B cell (primary cell): ENCODE measurements at regions not wholly inside any gene's neighbourhood (a gene's known extent, or its start where the extent isn't known, plus 50 kb on each side); places are given as distances from the start of the nearest gene placed in this dataset.

Experiments used
- ATAC-seq: fragments of 200-7000 bp; cut with Tn5 transposase; one replicate; pipeline ENCODE4 v1.10.0; 2021; ENCODE audit warnings: low read depth, mild to moderate bottlenecking, moderate number of reproducible peaks, moderate library complexity
- CTCF ChIA-PET: fragments of 350-600 bp; sonication (Branson Sonifier 250); formaldehyde crosslinking; loops from one replicate; lab custom pipeline; 2021; ENCODE audit warnings: antibody characterized with exemption, inconsistent platforms; lab: Charles Lee
- POLR2A ChIA-PET: fragments of 350-600 bp; sonication (Branson Sonifier 250); formaldehyde crosslinking; loops from one replicate; lab custom pipeline; 2021; ENCODE audit warnings: antibody characterized with exemption; lab: Charles Lee
- DNase-seq: peaks from one replicate; pipeline ENCODE4 v3.0.0; 2013
- H2AFZ ChIP-seq: 2 replicates; pipeline ENCODE4 v1.6.1; 2012; ENCODE audit warnings: mild to moderate bottlenecking, low read depth, low read length; ENCODE audit not compliant: insufficient read depth, poor library complexity, severe bottlenecking
- H3K27ac ChIP-seq, 2 donors: 1 replicate in 1 of 2; 2 replicates in 1 of 2; pipeline ENCODE4 v1.5.1; 2012 to 2013; ENCODE audit warnings: low read length in 2 of 2, mild to moderate bottlenecking in 2 of 2, moderate library complexity in 1 of 2
- H3K27me3 ChIP-seq, 4 experiments: fragments of 200-600 bp in 1 of 4; sonication (generic) in 1 of 4; replicated peaks in 1 of 4; 1 replicate in 2 of 4; 2 replicates in 2 of 4; pipeline versions ENCODE4 v1.6.1 to v1.7.0; 2013 to 2016; ENCODE audit warnings: low read length in 3 of 4, mild to moderate bottlenecking in 2 of 4, mixed read lengths in 1 of 4, moderate library complexity in 1 of 4; ENCODE audit not compliant: insufficient read depth in 4 of 4, control insufficient read depth in 3 of 4; ENCODE audit errors: control extremely low read depth in 1 of 4
- H3K36me3 ChIP-seq, 2 experiments: replicated peaks in 1 of 2; 1 replicate in 1 of 2; 2 replicates in 1 of 2; pipeline versions ENCODE4 v1.6.1 to v1.7.1; 2013; ENCODE audit warnings: low read length in 1 of 2; ENCODE audit not compliant: insufficient read depth in 2 of 2, control insufficient read depth in 1 of 2; ENCODE audit errors: control extremely low read depth in 1 of 2, extremely low read depth in 1 of 2
- H3K4me1 ChIP-seq, 2 donors: fragments of 200-600 bp in 1 of 2; sonication (generic) in 1 of 2; 1 replicate in 1 of 2; 2 replicates in 1 of 2; pipeline versions ENCODE4 v1.5.1 to v1.6.1; 2013 to 2017; ENCODE audit warnings: low read length in 2 of 2; ENCODE audit not compliant: control insufficient read depth in 2 of 2, insufficient read depth in 2 of 2
- H3K4me2 ChIP-seq: replicated peaks from 2 replicates; pipeline ENCODE3; 2012; ENCODE audit warnings: mild to moderate bottlenecking, low read depth, low read length; ENCODE audit not compliant: poor library complexity, severe bottlenecking
- H3K4me3 ChIP-seq, 5 experiments: fragments of 200-600 bp in 1 of 5; sonication (generic) in 1 of 5; 1 replicate in 3 of 5; 2 replicates in 2 of 5; pipeline versions ENCODE4 v1.5.1 to v1.7.0; 2011 to 2016; ENCODE audit warnings: low read length in 4 of 5, mild to moderate bottlenecking in 4 of 5, low read depth in 2 of 5, control low read depth in 1 of 5, moderate library complexity in 1 of 5; ENCODE audit not compliant: insufficient read depth in 1 of 5; ENCODE audit errors: control extremely low read depth in 1 of 5, extremely low read depth in 1 of 5
- H3K79me2 ChIP-seq: fragments of 200-600 bp; sonication (generic); one replicate; pipeline ENCODE4 v1.6.0; 2016; ENCODE audit warnings: low read length; ENCODE audit not compliant: control insufficient read depth, insufficient read depth
- H3K9ac ChIP-seq: fragments of 200-600 bp; sonication (generic); 2 replicates; pipeline ENCODE4 v1.6.1; 2017; ENCODE audit warnings: mild to moderate bottlenecking, low read length, moderate library complexity
- H3K9me3 ChIP-seq, 3 donors: one replicate each; pipeline versions ENCODE4 v1.6.1 to v1.7.1; 2013; ENCODE audit warnings: low read length in 2 of 3; ENCODE audit not compliant: control insufficient read depth in 2 of 3, insufficient read depth in 1 of 3; ENCODE audit errors: control extremely low read depth in 1 of 3
- H4K20me1 ChIP-seq: 2 replicates; pipeline ENCODE4 v1.6.0; 2012; ENCODE audit warnings: mild to moderate bottlenecking, low read length; ENCODE audit not compliant: insufficient read depth, control insufficient read depth, poor library complexity, severe bottlenecking
- H3K27ac Mint-ChIP-seq: one replicate; pipeline ENCODE4 v1.8.0; 2021; ENCODE audit warnings: mixed read lengths
- H3K27me3 Mint-ChIP-seq: one replicate; pipeline ENCODE4 v1.8.0; 2021; ENCODE audit warnings: mixed read lengths
- H3K4me1 Mint-ChIP-seq: one replicate; pipeline ENCODE4 v1.8.0; 2021; ENCODE audit warnings: mixed read lengths
- H3K4me3 Mint-ChIP-seq: one replicate; pipeline ENCODE4 v1.8.0; 2021; ENCODE audit warnings: mixed read lengths
- H3K9me3 Mint-ChIP-seq: one replicate; pipeline ENCODE4 v1.8.0; 2022; ENCODE audit warnings: mixed read lengths; ENCODE audit not compliant: insufficient read depth
- EZH2 ChIP-seq: IDR thresholded peaks from 2 replicates; pipeline ENCODE4 v1.6.1; 2012; ENCODE audit warnings: borderline replicate concordance, low read depth, mild to moderate bottlenecking, moderate library complexity, low read length; ENCODE audit not compliant: insufficient read depth, poor library complexity, severe bottlenecking
- WGBS: methylation state at CpG from one replicate; pipeline ENCODE4 v1.1.5; 2013; ENCODE audit warnings: missing lambda C conversion rate; ENCODE audit not compliant: insufficient coverage; 5-methylcytosine and 5-hydroxymethylcytosine counted together
- intact Hi-C: fragments of 100-400 bp; cut with micrococcal nuclease; formaldehyde crosslinking; loops from one replicate; pipeline ENCODE4 v1.10.0; 2022
- TF ChIP-seq, protein P1 (sequence below): fragments of 200-600 bp; IDR thresholded peaks from one replicate; pipeline ENCODE4 v1.8.0; 2022; ENCODE audit warnings: antibody characterized with exemption, mild to moderate bottlenecking

- H3K27ac ChIP-seq = no peak overlapping the region
- ATAC-seq (no peak), DNase-seq (no peak)
- H3K36me3 ChIP-seq = no peaks in the 10 kb centered on the region
- no peak for TF ChIP-seq EZH2
- TF ChIP-seq, protein P1, sequence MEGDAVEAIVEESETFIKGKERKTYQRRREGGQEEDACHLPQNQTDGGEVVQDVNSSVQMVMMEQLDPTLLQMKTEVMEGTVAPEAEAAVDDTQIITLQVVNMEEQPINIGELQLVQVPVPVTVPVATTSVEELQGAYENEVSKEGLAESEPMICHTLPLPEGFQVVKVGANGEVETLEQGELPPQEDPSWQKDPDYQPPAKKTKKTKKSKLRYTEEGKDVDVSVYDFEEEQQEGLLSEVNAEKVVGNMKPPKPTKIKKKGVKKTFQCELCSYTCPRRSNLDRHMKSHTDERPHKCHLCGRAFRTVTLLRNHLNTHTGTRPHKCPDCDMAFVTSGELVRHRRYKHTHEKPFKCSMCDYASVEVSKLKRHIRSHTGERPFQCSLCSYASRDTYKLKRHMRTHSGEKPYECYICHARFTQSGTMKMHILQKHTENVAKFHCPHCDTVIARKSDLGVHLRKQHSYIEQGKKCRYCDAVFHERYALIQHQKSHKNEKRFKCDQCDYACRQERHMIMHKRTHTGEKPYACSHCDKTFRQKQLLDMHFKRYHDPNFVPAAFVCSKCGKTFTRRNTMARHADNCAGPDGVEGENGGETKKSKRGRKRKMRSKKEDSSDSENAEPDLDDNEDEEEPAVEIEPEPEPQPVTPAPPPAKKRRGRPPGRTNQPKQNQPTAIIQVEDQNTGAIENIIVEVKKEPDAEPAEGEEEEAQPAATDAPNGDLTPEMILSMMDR = no peak
- no peak overlapping the region for H3K9ac ChIP-seq
- H2AFZ ChIP-seq = no peak overlapping the region
- Mint-ChIP-seq H3K9me3 (no peaks in the 10 kb centered on the region), H3K27me3 (no peaks in the 10 kb centered on the region), H3K4me3 (no peak overlapping the region), H3K27ac (no peak overlapping the region), H3K4me1 (no peaks in the 10 kb centered on the region)
- ChIA-PET CTCF (no interaction called here), POLR2A (no interaction called here)
- H3K9me3 ChIP-seq = peaks cover 0 to 20% (median 0%) of the 10 kb centered on the region in 3 donors
- H3K4me2 ChIP-seq = no peak overlapping the region
- no peaks in the 10 kb centered on the region for H4K20me1 ChIP-seq
- no peaks in the 10 kb centered on the region for H3K79me2 ChIP-seq
- no peaks in the 10 kb centered on the region for H3K27me3 ChIP-seq
- intact Hi-C loops = no loop called here
- H3K4me3 ChIP-seq = no peak overlapping the region
- H3K4me1 ChIP-seq = no peaks in the 10 kb centered on the region
- 92% methylated on average over 7 of the region's 8 CpGs for WGBS
Measured at GRCh38 chr16:87032554-87032953, 284.6 kb downstream of the C16orf95 start.

- H3K27ac ChIP-seq = no peak overlapping the region
- ChIA-PET CTCF (no interaction called here), POLR2A (no interaction called here)
- no peaks in the 10 kb centered on the region for H3K4me1 ChIP-seq
- intact Hi-C loops = no loop called here
- no peak overlapping the region for H3K27ac Mint-ChIP-seq
- H3K79me2 ChIP-seq = no peaks in the 10 kb centered on the region
- no peak overlapping the region for H3K4me3 Mint-ChIP-seq
- no peaks in the 10 kb centered on the region for H3K9me3 Mint-ChIP-seq
- no peaks in the 10 kb centered on the region for H3K27me3 Mint-ChIP-seq
- no peak overlapping the region for H3K4me2 ChIP-seq
- no peaks in the 10 kb centered on the region for H3K27me3 ChIP-seq
- H3K4me1 Mint-ChIP-seq = no peaks in the 10 kb centered on the region
- H2AFZ ChIP-seq = no peak overlapping the region
- no peak overlapping the region for H3K4me3 ChIP-seq
- H3K36me3 ChIP-seq = no peaks in the 10 kb centered on the region
- WGBS = 93% methylated on average over 13 of the region's 15 CpGs
- ATAC-seq (no peak), DNase-seq (no peak)
- TF ChIP-seq EZH2 = no peak
- TF ChIP-seq, protein P1 = no peak
- H3K9ac ChIP-seq = no peak overlapping the region
- no peaks in the 10 kb centered on the region for H4K20me1 ChIP-seq
- H3K9me3 ChIP-seq = peaks cover 0 to 20% (median 0%) of the 10 kb centered on the region in 3 donors
Measured at GRCh38 chr16:87033021-87033471, 284.1 kb downstream of the C16orf95 start.
